ENCODE measurements at regions not wholly inside any gene's neighbourhood (a gene's known extent, or its start where the extent isn't known, plus 50 kb on each side); places are given as distances from the start of the nearest gene placed in this dataset.
A peak's percentile ranks its signal among the peaks of the same experiment; 100 is the strongest.

DNA sequence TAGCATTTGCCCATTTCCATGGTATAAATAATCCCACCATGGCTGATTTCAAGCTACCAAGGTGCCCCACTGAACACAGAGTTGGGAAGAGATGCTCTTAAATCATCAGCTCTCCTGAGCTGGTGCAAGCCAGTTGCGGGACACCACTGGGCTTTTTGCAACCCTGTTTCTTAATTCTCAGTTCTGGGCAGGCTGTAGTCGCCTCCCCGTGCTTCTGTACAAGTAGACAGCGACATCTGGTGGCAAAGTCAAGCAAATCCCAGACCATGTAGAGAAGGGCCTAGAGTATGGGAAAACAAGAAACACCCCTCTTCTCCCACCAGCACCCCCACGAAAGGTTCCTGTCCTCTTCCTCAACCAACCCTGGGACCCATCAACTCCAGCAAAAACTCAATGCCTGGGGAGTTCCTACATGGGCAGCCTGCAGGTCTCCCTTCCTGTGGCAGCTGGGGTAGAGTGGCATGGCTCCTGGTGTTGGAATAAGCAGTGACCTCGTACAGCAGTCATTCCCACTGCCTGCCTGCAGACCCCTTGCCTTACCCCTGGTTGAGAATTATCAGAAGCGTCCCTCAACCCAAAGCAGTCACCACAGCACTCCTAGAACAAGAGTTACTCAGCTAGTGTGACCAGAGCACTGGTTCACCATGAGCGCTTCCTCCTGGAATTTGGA, 68.4 kb downstream of the IGLL5 start:
- DNase-seq: peak; percentile 65 to 85 (median 80)
- Histone ChIP-seq H3K9me3 (replicated peaks in 1 of 3) (no peaks in the 10 kb centered on the region), H3K36me3 (replicated peaks in 1 of 2) (no peaks in the 10 kb centered on the region), H3K27ac (no peak overlapping the region), H3K27me3 (peaks cover 6% of the 10 kb centered on the region), H3K4me3 (no peak overlapping the region), H3K4me1 (replicated peaks in 1 of 2) (no peaks in the 10 kb centered on the region)
- TF ChIP-seq, protein P1, sequence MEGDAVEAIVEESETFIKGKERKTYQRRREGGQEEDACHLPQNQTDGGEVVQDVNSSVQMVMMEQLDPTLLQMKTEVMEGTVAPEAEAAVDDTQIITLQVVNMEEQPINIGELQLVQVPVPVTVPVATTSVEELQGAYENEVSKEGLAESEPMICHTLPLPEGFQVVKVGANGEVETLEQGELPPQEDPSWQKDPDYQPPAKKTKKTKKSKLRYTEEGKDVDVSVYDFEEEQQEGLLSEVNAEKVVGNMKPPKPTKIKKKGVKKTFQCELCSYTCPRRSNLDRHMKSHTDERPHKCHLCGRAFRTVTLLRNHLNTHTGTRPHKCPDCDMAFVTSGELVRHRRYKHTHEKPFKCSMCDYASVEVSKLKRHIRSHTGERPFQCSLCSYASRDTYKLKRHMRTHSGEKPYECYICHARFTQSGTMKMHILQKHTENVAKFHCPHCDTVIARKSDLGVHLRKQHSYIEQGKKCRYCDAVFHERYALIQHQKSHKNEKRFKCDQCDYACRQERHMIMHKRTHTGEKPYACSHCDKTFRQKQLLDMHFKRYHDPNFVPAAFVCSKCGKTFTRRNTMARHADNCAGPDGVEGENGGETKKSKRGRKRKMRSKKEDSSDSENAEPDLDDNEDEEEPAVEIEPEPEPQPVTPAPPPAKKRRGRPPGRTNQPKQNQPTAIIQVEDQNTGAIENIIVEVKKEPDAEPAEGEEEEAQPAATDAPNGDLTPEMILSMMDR (IDR thresholded peaks at IDR 0.05): peak; percentile 77 to 85 (median 81)
- no peak for TF ChIP-seq POLR2A (IDR thresholded peaks at IDR 0.05)
- WGBS, 4 donors: 19 to 22% (median 20%) methylated on average over 7 to 8 of the region's 8 CpGs
- intact Hi-C loops (cut with DNase I): loop anchor here (5.0 to 10.0 kb wide), 4 partner anchors 101 to 326 kb away; no protein-coding TSS in a partner anchor

DNA sequence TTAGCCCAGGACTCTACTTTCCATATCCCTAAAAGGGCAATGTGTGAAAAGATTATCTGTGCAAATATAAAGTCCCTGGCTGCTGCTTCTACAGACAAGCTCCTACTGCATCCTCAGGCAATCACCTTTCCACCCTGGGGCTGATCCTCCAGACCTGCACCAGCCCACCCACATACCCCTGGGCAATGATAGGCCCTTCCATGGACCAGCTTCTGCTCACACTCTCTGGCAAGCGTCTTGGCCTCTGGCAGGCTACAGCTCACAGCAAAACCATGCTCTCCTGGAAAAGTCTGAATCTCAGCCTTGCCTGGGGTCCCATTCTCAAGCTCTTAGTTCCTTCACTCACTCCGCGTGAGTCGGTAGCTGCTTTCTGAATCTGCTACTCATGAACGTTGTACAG, 69.5 kb downstream of the IGLL5 start:
- intact Hi-C loops (cut with DNase I): loop anchor here (5.0 to 10.0 kb wide), 4 partner anchors 102 to 325 kb away; no protein-coding TSS in a partner anchor

DNA sequence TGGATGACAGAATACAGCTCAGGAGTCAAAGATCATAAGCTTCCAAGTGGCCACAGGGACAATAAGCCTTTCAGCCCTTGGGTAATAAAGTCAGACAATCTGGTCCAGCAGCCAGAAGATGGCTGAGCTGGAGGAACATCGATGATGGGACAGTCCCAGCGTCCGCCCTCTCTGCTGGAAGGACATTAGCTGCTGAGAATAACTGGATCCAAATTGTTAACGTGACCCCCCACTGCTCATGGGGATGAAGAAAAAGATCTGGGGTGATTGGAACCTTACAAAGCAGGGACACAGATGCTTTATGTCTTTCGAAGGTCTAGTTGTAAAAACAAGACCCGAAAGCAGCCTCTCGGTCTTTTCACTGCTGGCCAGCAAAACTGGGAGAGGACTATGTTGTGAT, 71.0 kb downstream of the IGLL5 start:
- no peak overlapping the region for H3K27ac ChIP-seq
- no peaks in the 10 kb centered on the region for H3K9me3 ChIP-seq (replicated peaks in 1 of 3)
- DNase-seq: no peak
- peaks cover 6% of the 10 kb centered on the region for H3K27me3 ChIP-seq
- H3K36me3 ChIP-seq (replicated peaks in 1 of 2): no peaks in the 10 kb centered on the region
- H3K4me3 ChIP-seq: no peak overlapping the region
- intact Hi-C loops (cut with DNase I): loop anchor here (5.0 to 10.0 kb wide), 4 partner anchors 104 to 324 kb away; no protein-coding TSS in a partner anchor
- no peak for TF ChIP-seq POLR2A (IDR thresholded peaks at IDR 0.05)
- TF ChIP-seq, protein P1 (IDR thresholded peaks at IDR 0.05): no peak
- no peaks in the 10 kb centered on the region for H3K4me1 ChIP-seq (replicated peaks in 1 of 2)
- 66 to 79% (median 71%) methylated on average over 7 of the region's 7 CpGs for WGBS, 4 donors

More for the DNA sequence above, 69.5 kb downstream of the IGLL5 start:
- no peak for TF ChIP-seq POLR2A (IDR thresholded peaks at IDR 0.05)
- TF ChIP-seq, protein P1 (IDR thresholded peaks at IDR 0.05): no peak
- Histone ChIP-seq H3K27ac (no peak overlapping the region), H3K4me3 (no peak overlapping the region), H3K27me3 (peaks cover 6% of the 10 kb centered on the region), H3K4me1 (replicated peaks in 1 of 2) (no peaks in the 10 kb centered on the region), H3K9me3 (replicated peaks in 1 of 3) (no peaks in the 10 kb centered on the region), H3K36me3 (replicated peaks in 1 of 2) (no peaks in the 10 kb centered on the region)
- DNase-seq: no peak
- 59 to 72% (median 71%) methylated on average over 5 of the region's 5 CpGs for WGBS, 4 donors

DNA sequence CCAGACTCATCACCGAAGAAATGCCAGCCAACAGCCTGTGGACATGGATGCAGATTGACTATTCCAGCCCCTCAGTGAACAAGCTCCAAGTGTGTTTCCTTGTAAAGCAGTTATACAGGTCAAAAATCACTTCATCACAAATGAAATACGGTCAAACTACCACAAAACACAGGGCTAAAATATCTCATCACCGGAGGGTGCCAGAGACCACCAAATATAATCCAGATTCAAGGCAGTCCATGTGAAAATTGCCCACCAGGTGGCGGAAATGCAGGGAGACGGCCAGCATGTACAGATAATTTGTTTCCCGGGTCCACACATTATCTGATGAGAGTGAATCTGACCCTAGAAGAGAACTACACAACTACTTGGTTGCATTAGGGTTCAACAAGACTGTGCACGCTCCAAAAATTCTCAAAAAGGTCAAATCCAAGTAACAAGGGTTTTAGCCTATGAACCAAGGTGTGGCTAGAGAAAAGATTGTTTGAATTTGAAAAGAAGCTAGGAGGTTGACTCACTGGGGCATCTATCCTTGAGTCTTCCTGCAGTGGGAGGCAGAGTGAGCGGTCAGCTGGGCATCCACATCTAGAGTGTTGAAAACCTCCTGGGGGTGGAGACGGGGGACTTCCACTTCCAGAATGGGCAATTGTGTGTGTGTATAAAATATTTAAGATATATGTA, 71.7 kb downstream of the IGLL5 start:
- intact Hi-C loops (cut with DNase I): loop anchor here (5.0 to 10.0 kb wide), 4 partner anchors 104 to 323 kb away; no protein-coding TSS in a partner anchor
- Histone ChIP-seq H3K4me3 (no peak overlapping the region), H3K27ac (no peak overlapping the region), H3K9me3 (replicated peaks in 1 of 3) (no peaks in the 10 kb centered on the region), H3K4me1 (replicated peaks in 1 of 2) (no peaks in the 10 kb centered on the region), H3K36me3 (replicated peaks in 1 of 2) (no peaks in the 10 kb centered on the region), H3K27me3 (peaks cover 4% of the 10 kb centered on the region)
- peak; percentile 78 to 92 (median 86) for DNase-seq
- 15 to 22% (median 17%) methylated on average over 8 to 9 of the region's 9 CpGs for WGBS, 4 donors
- TF ChIP-seq, protein P1 (IDR thresholded peaks at IDR 0.05): peak; percentile 89 to 100 (median 99)
- TF ChIP-seq POLR2A (IDR thresholded peaks at IDR 0.05): no peak

Measured in adrenal gland (tissue), 9 donors.